CD4-positive, alpha-beta T cell treated with Interleukin-10 for 1 hour (primary cell): ENCODE measurements at regions not wholly inside any gene's neighbourhood (a gene's known extent, or its start where the extent isn't known, plus 50 kb on each side); places are given as distances from the start of the nearest gene placed in this dataset.

Experiments
- DNase-seq: peaks from one replicate; pipeline ENCODE4 v3.0.0-alpha.2; 2020

GRCh38 chr5:44868541-44868940, 59.8 kb downstream of the MRPS30 start:
- no peak for DNase-seq

- DNase-seq, result no peak
Observed at GRCh38 chr5:44869928-44870327, 61.2 kb downstream of the MRPS30 start.

GRCh38 chr5:44870430-44870829, 61.7 kb downstream of the MRPS30 start:
- DNase-seq, result no peak

GRCh38 chr5:44871401-44871800, 62.7 kb downstream of the MRPS30 start:
- DNase-seq, result no peak

- DNase-seq, result peak; percentile 25
Observed at GRCh38 chr5:44875661-44876605, 67.2 kb downstream of the MRPS30 start.

- no peak for DNase-seq
Observed at GRCh38 chr5:44881266-44881665, 72.5 kb downstream of the MRPS30 start.

GRCh38 chr5:44884036-44884435, 75.3 kb downstream of the MRPS30 start:
- DNase-seq, result no peak

GRCh38 chr5:44885903-44886302, 77.2 kb downstream of the MRPS30 start:
- no peak for DNase-seq

GRCh38 chr5:44887722-44888121, 79.0 kb downstream of the MRPS30 start:
- no peak for DNase-seq

- no peak for DNase-seq
Observed at GRCh38 chr5:44888435-44888834, 79.7 kb downstream of the MRPS30 start.

- no peak for DNase-seq
Observed at GRCh38 chr5:44891116-44891515, 82.4 kb downstream of the MRPS30 start.

GRCh38 chr5:44900273-44900954, 91.7 kb downstream of the MRPS30 start:
- DNase-seq, result no peak

GRCh38 chr5:44907396-44907795, 98.6 kb downstream of the MRPS30 start:
- DNase-seq, result no peak

GRCh38 chr5:44909004-44909403, 100.3 kb downstream of the MRPS30 start:
- DNase-seq, result no peak

GRCh38 chr5:44911501-44911900, 102.8 kb downstream of the MRPS30 start:
- DNase-seq, result no peak

- no peak for DNase-seq
Observed at GRCh38 chr5:44914221-44914620, 105.5 kb downstream of the MRPS30 start.

GRCh38 chr5:44919560-44919959, 110.8 kb downstream of the MRPS30 start:
- no peak for DNase-seq

- no peak for DNase-seq
Observed at GRCh38 chr5:44927115-44927733, 118.5 kb downstream of the MRPS30 start.

GRCh38 chr5:44932922-44933585, 124.3 kb downstream of the MRPS30 start:
- no peak for DNase-seq

- DNase-seq, result no peak
Observed at GRCh38 chr5:44933686-44934085, 124.9 kb downstream of the MRPS30 start.

GRCh38 chr5:44935262-44935661, 126.5 kb downstream of the MRPS30 start:
- DNase-seq, result no peak

- no peak for DNase-seq
Observed at GRCh38 chr5:44935871-44936270, 127.1 kb downstream of the MRPS30 start.

GRCh38 chr5:44942524-44943001, 133.8 kb downstream of the MRPS30 start:
- no peak for DNase-seq
